GM23338 (cell line): ENCODE measurements at regions not wholly inside any gene's neighbourhood (a gene's known extent, or its start where the extent isn't known, plus 50 kb on each side); places are given as distances from the start of the nearest gene placed in this dataset.

Experiments used
- CREB1 ChIP-seq: fragments of 250-450 bp; sonication (Bioruptor Pico); IDR thresholded peaks from 2 replicates; pipeline ENCODE4 v1.5.0; 2020; ENCODE audit warnings: low read depth, mild to moderate bottlenecking, moderate library complexity
- EZH2 ChIP-seq: fragments of 200-600 bp; sonication (generic); IDR thresholded peaks from one replicate; pipeline ENCODE4 v1.8.0; 2017; ENCODE audit warnings: antibody characterized with exemption, mild to moderate bottlenecking, low read depth; ENCODE audit not compliant: unreplicated experiment
- EZH2phosphoT487 ChIP-seq: fragments of 200-600 bp; sonication (generic); IDR thresholded peaks from one replicate; pipeline ENCODE4 v1.8.1; 2018; ENCODE audit warnings: antibody characterized with exemption; ENCODE audit not compliant: unreplicated experiment
- JUNB ChIP-seq: IDR thresholded peaks from one replicate; pipeline ENCODE4 v1.6.1; 2016; ENCODE audit warnings: antibody characterized with exemption; ENCODE audit not compliant: unreplicated experiment
- NANOG ChIP-seq: IDR thresholded peaks from 2 replicates; pipeline ENCODE4 v1.6.1; 2016; ENCODE audit warnings: antibody characterized with exemption, borderline replicate concordance
- POLR2AphosphoS5 ChIP-seq: IDR thresholded peaks from 2 replicates; pipeline ENCODE4 v1.6.1; 2016; ENCODE audit warnings: antibody characterized with exemption, low read depth
- STAT1 ChIP-seq: IDR thresholded peaks from one replicate; pipeline ENCODE4 v1.6.1; 2016; ENCODE audit warnings: antibody characterized with exemption; ENCODE audit not compliant: unreplicated experiment
- ZNF114 ChIP-seq: fragments of 250-450 bp; sonication (Bioruptor Pico); IDR thresholded peaks from 2 replicates; pipeline ENCODE4 v1.5.0; 2020; ENCODE audit warnings: mild to moderate bottlenecking, moderate library complexity
- TF ChIP-seq, protein P1 (sequence below), 2 experiments: fragments of 200-600 bp in 1 of 2; sonication (generic) in 1 of 2; conservative IDR thresholded peaks; 2 replicates each; pipeline versions ENCODE4 v1.5.1 to v1.6.1; 2016 to 2017; ENCODE audit warnings: antibody characterized with exemption in 2 of 2, low read depth in 2 of 2, mild to moderate bottlenecking in 2 of 2, moderate library complexity in 1 of 2
- TF ChIP-seq, protein P2 (sequence below): IDR thresholded peaks from one replicate; pipeline ENCODE4 v1.6.1; 2018; ENCODE audit warnings: antibody characterized with exemption; ENCODE audit not compliant: unreplicated experiment
- TF ChIP-seq, protein P3 (sequence below): fragments of 250-450 bp; sonication (Bioruptor Pico); IDR thresholded peaks from 2 replicates; pipeline ENCODE4 v1.5.0; 2020; ENCODE audit warnings: mild to moderate bottlenecking, moderate library complexity
- TF ChIP-seq, protein P4 (sequence below): IDR thresholded peaks from 2 replicates; pipeline ENCODE4 v1.6.1; 2016; ENCODE audit warnings: antibody characterized with exemption

DNA sequence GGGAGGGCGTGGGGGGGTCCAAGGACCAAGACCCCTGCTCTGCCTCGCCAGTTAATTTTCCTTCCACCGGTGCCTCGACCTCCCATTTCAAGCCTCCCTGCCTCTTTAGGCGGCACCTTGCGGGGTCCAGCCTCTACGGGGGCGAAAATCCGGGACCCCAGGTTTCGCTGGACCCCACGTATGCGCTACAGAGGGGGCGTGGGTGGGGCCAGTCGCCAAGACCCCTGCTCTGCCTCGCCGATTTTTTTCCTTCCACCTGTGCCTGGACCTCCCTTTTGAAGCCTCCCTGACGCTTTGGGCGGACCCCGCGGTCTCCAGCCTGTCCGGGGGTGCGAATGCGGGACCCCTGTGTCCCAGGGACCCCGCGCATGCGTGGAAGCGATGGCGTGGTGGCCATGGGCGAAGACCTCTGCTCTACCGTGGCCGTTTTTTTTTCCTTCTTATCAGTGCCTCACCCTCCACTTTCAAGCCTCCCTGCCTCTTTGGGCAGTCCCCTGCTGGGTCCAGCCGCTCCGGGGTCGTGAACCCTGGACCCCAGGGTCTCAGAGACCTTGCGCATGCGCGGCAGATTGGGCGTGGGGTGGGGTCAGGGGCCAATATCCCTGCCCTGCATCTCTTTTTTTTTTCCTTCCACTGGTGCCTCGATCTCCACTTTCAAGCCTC lies 324.2 kb downstream of the ALG10 start:
- TF ChIP-seq, protein P1, sequence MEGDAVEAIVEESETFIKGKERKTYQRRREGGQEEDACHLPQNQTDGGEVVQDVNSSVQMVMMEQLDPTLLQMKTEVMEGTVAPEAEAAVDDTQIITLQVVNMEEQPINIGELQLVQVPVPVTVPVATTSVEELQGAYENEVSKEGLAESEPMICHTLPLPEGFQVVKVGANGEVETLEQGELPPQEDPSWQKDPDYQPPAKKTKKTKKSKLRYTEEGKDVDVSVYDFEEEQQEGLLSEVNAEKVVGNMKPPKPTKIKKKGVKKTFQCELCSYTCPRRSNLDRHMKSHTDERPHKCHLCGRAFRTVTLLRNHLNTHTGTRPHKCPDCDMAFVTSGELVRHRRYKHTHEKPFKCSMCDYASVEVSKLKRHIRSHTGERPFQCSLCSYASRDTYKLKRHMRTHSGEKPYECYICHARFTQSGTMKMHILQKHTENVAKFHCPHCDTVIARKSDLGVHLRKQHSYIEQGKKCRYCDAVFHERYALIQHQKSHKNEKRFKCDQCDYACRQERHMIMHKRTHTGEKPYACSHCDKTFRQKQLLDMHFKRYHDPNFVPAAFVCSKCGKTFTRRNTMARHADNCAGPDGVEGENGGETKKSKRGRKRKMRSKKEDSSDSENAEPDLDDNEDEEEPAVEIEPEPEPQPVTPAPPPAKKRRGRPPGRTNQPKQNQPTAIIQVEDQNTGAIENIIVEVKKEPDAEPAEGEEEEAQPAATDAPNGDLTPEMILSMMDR (conservative IDR thresholded peaks at IDR 0.05; ENCODE audit: low read depth in 2 of 2), result no peak
- TF ChIP-seq POLR2AphosphoS5 (no peak), EZH2 (no peak), EZH2phosphoT487 (no peak), ZNF114 (CRISPR knock-in tag) (no peak), JUNB (no peak), CREB1 (no peak), STAT1 (no peak), NANOG (no peak)
- TF ChIP-seq, protein P2, sequence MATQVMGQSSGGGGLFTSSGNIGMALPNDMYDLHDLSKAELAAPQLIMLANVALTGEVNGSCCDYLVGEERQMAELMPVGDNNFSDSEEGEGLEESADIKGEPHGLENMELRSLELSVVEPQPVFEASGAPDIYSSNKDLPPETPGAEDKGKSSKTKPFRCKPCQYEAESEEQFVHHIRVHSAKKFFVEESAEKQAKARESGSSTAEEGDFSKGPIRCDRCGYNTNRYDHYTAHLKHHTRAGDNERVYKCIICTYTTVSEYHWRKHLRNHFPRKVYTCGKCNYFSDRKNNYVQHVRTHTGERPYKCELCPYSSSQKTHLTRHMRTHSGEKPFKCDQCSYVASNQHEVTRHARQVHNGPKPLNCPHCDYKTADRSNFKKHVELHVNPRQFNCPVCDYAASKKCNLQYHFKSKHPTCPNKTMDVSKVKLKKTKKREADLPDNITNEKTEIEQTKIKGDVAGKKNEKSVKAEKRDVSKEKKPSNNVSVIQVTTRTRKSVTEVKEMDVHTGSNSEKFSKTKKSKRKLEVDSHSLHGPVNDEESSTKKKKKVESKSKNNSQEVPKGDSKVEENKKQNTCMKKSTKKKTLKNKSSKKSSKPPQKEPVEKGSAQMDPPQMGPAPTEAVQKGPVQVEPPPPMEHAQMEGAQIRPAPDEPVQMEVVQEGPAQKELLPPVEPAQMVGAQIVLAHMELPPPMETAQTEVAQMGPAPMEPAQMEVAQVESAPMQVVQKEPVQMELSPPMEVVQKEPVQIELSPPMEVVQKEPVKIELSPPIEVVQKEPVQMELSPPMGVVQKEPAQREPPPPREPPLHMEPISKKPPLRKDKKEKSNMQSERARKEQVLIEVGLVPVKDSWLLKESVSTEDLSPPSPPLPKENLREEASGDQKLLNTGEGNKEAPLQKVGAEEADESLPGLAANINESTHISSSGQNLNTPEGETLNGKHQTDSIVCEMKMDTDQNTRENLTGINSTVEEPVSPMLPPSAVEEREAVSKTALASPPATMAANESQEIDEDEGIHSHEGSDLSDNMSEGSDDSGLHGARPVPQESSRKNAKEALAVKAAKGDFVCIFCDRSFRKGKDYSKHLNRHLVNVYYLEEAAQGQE, result no peak
- TF ChIP-seq, protein P3, sequence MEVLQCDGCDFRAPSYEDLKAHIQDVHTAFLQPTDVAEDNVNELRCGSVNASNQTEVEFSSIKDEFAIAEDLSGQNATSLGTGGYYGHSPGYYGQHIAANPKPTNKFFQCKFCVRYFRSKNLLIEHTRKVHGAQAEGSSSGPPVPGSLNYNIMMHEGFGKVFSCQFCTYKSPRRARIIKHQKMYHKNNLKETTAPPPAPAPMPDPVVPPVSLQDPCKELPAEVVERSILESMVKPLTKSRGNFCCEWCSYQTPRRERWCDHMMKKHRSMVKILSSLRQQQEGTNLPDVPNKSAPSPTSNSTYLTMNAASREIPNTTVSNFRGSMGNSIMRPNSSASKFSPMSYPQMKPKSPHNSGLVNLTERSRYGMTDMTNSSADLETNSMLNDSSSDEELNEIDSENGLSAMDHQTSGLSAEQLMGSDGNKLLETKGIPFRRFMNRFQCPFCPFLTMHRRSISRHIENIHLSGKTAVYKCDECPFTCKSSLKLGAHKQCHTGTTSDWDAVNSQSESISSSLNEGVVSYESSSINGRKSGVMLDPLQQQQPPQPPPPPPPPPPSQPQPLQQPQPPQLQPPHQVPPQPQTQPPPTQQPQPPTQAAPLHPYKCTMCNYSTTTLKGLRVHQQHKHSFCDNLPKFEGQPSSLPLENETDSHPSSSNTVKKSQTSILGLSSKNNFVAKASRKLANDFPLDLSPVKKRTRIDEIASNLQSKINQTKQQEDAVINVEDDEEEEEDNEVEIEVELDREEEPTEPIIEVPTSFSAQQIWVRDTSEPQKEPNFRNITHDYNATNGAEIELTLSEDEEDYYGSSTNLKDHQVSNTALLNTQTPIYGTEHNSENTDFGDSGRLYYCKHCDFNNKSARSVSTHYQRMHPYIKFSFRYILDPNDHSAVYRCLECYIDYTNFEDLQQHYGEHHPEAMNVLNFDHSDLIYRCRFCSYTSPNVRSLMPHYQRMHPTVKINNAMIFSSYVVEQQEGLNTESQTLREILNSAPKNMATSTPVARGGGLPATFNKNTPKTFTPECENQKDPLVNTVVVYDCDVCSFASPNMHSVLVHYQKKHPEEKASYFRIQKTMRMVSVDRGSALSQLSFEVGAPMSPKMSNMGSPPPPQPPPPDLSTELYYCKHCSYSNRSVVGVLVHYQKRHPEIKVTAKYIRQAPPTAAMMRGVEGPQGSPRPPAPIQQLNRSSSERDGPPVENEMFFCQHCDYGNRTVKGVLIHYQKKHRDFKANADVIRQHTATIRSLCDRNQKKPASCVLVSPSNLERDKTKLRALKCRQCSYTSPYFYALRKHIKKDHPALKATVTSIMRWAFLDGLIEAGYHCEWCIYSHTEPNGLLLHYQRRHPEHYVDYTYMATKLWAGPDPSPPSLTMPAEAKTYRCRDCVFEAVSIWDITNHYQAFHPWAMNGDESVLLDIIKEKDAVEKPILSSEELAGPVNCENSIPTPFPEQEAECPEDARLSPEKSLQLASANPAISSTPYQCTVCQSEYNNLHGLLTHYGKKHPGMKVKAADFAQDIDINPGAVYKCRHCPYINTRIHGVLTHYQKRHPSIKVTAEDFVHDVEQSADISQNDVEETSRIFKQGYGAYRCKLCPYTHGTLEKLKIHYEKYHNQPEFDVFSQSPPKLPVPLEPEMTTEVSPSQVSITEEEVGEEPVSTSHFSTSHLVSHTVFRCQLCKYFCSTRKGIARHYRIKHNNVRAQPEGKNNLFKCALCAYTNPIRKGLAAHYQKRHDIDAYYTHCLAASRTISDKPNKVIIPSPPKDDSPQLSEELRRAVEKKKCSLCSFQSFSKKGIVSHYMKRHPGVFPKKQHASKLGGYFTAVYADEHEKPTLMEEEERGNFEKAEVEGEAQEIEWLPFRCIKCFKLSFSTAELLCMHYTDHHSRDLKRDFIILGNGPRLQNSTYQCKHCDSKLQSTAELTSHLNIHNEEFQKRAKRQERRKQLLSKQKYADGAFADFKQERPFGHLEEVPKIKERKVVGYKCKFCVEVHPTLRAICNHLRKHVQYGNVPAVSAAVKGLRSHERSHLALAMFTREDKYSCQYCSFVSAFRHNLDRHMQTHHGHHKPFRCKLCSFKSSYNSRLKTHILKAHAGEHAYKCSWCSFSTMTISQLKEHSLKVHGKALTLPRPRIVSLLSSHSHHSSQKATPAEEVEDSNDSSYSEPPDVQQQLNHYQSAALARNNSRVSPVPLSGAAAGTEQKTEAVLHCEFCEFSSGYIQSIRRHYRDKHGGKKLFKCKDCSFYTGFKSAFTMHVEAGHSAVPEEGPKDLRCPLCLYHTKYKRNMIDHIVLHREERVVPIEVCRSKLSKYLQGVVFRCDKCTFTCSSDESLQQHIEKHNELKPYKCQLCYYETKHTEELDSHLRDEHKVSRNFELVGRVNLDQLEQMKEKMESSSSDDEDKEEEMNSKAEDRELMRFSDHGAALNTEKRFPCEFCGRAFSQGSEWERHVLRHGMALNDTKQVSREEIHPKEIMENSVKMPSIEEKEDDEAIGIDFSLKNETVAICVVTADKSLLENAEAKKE (CRISPR knock-in tag), result no peak
- TF ChIP-seq, protein P4, sequence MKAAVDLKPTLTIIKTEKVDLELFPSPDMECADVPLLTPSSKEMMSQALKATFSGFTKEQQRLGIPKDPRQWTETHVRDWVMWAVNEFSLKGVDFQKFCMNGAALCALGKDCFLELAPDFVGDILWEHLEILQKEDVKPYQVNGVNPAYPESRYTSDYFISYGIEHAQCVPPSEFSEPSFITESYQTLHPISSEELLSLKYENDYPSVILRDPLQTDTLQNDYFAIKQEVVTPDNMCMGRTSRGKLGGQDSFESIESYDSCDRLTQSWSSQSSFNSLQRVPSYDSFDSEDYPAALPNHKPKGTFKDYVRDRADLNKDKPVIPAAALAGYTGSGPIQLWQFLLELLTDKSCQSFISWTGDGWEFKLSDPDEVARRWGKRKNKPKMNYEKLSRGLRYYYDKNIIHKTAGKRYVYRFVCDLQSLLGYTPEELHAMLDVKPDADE, result no peak
